Brain microvascular endothelial cell (primary cell): ENCODE measurements at regions not wholly inside any gene's neighbourhood (a gene's known extent, or its start where the extent isn't known, plus 50 kb on each side); places are given as distances from the start of the nearest gene placed in this dataset.

Source experiments
- DNase-seq: peaks from one replicate; pipeline ENCODE4 v3.0.0-alpha.2; 2020
- H3K27ac ChIP-seq: fragments of 250-450 bp; sonication (Bioruptor Pico); 2 replicates; pipeline ENCODE4 v1.5.1; 2020; ENCODE audit warnings: mild to moderate bottlenecking, moderate library complexity
- H3K27me3 ChIP-seq: fragments of 250-450 bp; sonication (Bioruptor Pico); replicated peaks from 2 replicates; pipeline ENCODE4 v1.5.1; 2020; ENCODE audit warnings: mild to moderate bottlenecking
- H3K36me3 ChIP-seq: fragments of 250-450 bp; sonication (Bioruptor Pico); replicated peaks from 2 replicates; pipeline ENCODE4 v1.5.1; 2020; ENCODE audit warnings: mild to moderate bottlenecking
- H3K4me3 ChIP-seq: 2 replicates; pipeline ENCODE4 v1.5.1; 2011; ENCODE audit warnings: low read depth, mild to moderate bottlenecking, control low read depth, low read length, moderate library complexity
- in situ Hi-C: cut with HindIII; loops from 2 replicates; pipeline ENCODE4 v1.10.0; 2017; ENCODE audit warnings: low sequenced_read_pairs, low pct_ligation_motif_present
- TF ChIP-seq, protein P1 (sequence below): IDR thresholded peaks from 2 replicates; pipeline ENCODE4 v1.5.1; 2011; ENCODE audit warnings: low read depth, mild to moderate bottlenecking, moderate library complexity, low read length, control low read depth, inconsistent platforms; ENCODE audit errors: missing control alignments

DNA sequence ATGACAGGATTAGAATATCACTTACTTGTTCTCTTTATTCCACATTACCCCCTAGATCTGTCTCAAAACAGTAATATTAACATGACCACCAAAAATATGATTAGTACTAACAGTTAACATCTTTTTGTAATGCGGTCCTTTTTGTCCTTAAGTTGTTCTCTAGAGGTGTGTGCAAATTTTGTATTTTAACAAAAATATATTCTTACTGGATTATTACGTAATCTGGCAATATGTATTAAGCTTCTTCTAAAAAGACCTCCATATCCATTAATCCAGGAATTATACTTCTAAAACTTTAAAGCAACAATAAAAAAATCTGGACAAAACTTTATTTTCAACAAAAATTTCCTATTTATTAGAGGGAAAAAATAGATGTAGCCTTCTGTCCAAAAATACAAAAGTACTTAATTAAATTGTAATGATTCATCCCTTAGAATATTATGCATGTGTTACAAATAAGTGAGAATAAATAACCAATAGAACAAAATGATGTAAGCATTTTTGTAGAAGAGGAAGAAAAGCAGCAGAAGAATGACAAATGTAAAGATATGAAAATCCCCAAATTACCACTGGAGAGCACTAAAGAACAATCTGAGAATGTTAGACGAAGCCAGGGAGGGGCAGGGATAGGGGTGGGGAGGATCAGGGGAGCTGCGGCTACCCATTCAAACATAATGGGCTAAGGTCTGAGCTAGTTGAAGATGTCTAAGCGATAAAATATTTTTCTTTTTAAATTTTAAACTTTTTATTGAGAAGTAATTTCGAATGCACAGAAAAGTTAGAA lies 945.6 kb downstream of the MCTP2 start:
- Histone ChIP-seq H3K27ac (no peak overlapping the region), H3K36me3 (no peaks in the 10 kb centered on the region), H3K4me3 (no peak overlapping the region), H3K27me3 (no peaks in the 10 kb centered on the region)
- TF ChIP-seq, protein P1, sequence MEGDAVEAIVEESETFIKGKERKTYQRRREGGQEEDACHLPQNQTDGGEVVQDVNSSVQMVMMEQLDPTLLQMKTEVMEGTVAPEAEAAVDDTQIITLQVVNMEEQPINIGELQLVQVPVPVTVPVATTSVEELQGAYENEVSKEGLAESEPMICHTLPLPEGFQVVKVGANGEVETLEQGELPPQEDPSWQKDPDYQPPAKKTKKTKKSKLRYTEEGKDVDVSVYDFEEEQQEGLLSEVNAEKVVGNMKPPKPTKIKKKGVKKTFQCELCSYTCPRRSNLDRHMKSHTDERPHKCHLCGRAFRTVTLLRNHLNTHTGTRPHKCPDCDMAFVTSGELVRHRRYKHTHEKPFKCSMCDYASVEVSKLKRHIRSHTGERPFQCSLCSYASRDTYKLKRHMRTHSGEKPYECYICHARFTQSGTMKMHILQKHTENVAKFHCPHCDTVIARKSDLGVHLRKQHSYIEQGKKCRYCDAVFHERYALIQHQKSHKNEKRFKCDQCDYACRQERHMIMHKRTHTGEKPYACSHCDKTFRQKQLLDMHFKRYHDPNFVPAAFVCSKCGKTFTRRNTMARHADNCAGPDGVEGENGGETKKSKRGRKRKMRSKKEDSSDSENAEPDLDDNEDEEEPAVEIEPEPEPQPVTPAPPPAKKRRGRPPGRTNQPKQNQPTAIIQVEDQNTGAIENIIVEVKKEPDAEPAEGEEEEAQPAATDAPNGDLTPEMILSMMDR: no peak
- in situ Hi-C loops: no loop called here
- no peak for DNase-seq

DNA sequence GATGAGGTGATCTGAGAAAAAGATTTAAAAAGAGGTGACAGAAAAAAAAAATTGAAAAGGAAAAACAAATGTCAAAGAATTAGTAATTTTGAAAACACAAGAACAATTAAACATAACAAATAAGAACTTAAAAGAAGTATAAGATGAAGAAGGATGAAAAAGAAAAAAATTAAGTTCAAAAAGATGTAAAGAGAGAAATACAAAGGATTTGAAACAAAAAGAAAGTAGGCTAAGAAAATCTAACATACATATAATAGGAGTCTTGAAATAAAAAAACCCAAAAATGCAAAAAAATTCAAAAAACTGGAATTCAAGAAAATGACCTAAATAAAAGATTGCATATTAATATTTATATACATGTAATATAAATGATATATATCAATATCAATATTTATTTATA lies 949.2 kb downstream of the MCTP2 start:
- DNase-seq: no peak
- H3K36me3 ChIP-seq: no peaks in the 10 kb centered on the region
- H3K4me3 ChIP-seq: no peak overlapping the region
- TF ChIP-seq, protein P1: no peak
- in situ Hi-C loops: no loop called here
- H3K27me3 ChIP-seq: no peaks in the 10 kb centered on the region
- no peak overlapping the region for H3K27ac ChIP-seq

DNA sequence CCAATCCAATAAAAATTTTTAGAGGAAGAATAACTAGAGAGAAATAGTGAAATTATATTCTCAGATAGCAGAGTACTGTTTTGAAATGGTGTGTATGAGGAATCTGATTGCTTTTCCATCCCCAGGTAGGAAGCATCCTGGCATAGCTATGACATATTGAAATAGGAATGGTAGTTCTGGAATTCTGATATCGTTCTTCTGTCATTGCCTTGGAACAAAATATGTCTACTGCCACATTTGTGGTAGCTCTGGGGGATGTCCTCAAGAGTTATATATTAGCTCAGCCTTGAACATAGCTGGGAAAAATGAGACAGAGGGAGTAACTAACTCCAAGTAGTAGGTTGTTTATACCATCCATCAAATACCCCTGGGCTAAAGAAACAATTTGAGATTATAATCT lies 950.7 kb downstream of the MCTP2 start:
- Histone ChIP-seq H3K36me3 (no peaks in the 10 kb centered on the region), H3K27me3 (no peaks in the 10 kb centered on the region), H3K27ac (no peak overlapping the region), H3K4me3 (no peak overlapping the region)
- no peak for DNase-seq
- TF ChIP-seq, protein P1: no peak
- in situ Hi-C loops: no loop called here

DNA sequence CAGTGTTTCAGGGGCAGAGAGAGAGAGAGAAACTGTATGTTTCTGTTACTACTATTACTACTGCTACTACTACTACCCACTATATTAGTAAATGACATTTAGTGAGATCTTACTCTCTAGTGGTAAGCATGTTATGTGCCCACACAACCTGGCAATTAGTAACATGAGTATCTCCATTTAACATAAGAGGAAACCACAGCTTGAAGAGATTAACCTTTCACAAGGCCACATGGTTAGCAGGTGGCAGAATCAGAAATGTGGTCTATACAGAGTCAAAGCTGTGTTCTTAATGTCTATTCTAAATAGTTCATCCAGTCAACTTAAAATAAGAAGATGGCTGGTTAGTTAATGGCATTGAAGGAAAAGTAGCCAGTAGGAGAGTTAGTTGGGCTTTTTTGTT lies 961.6 kb downstream of the MCTP2 start:
- no peak overlapping the region for H3K27ac ChIP-seq
- in situ Hi-C loops: no loop called here

DNA sequence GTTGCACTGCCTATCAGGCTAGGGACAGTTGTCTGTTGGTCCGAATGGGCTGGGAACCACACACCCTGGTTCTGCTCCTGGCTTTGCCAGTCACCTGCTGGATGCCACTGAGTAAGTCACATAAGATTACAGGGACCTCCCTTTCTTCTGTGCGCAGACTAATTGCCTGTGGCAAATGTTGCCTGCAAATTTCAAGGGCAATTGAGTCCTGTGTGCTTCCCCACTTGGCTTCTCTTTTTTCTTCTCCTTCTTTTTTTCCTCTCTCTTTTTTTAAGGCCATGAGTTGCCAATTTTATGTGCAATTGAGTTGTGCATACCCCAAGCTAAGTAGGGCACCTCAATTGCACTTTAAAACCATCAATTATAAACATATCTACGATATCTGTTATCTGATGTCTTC lies 963.4 kb downstream of the MCTP2 start:
- in situ Hi-C loops: no loop called here
- TF ChIP-seq, protein P1: no peak

More for the DNA sequence above, 961.6 kb downstream of the MCTP2 start:
- H3K4me3 ChIP-seq: no peak overlapping the region
- no peak for DNase-seq
- H3K36me3 ChIP-seq: no peaks in the 10 kb centered on the region
- H3K27me3 ChIP-seq: no peaks in the 10 kb centered on the region
- TF ChIP-seq, protein P1: no peak

More for the DNA sequence above, 963.4 kb downstream of the MCTP2 start:
- Histone ChIP-seq H3K4me3 (no peak overlapping the region), H3K36me3 (no peaks in the 10 kb centered on the region), H3K27ac (no peak overlapping the region), H3K27me3 (no peaks in the 10 kb centered on the region)
- no peak for DNase-seq
